RWPE2 (cell line): ENCODE measurements at regions not wholly inside any gene's neighbourhood (a gene's known extent, or its start where the extent isn't known, plus 50 kb on each side); places are given as distances from the start of the nearest gene placed in this dataset.

Experiments
- ATAC-seq: fragments of 200-7000 bp; cut with Tn5 transposase; 3 replicates; pipeline ENCODE4 v1.9.1; 2021; ENCODE audit warnings: low read depth
- DNase-seq: peaks from one replicate; pipeline ENCODE4 v3.0.0-alpha.2; 2020; ENCODE audit warnings: low spot score
- H3K27ac ChIP-seq: fragments of 450-650 bp; 2 replicates; pipeline ENCODE4 v1.5.1; 2017; ENCODE audit warnings: mild to moderate bottlenecking; ENCODE audit not compliant: poor library complexity, severe bottlenecking
- H3K27me3 ChIP-seq: fragments of 250-450 bp; sonication (Bioruptor Pico); 2 replicates; pipeline ENCODE4 v1.5.1; 2021; ENCODE audit warnings: mild to moderate bottlenecking, moderate library complexity; ENCODE audit not compliant: insufficient read depth, poor library complexity, severe bottlenecking
- H3K36me3 ChIP-seq: fragments of 250-450 bp; sonication (Bioruptor Pico); 2 replicates; pipeline ENCODE4 v1.5.1; 2020; ENCODE audit warnings: low read depth, mild to moderate bottlenecking, moderate library complexity
- H3K4me1 ChIP-seq: fragments of 250-450 bp; sonication (Bioruptor Pico); 2 replicates; pipeline ENCODE4 v1.5.1; 2021; ENCODE audit warnings: mild to moderate bottlenecking, moderate library complexity; ENCODE audit not compliant: insufficient read depth, poor library complexity, severe bottlenecking
- H3K4me3 ChIP-seq: fragments of 250-450 bp; sonication (Bioruptor Pico); 2 replicates; pipeline ENCODE4 v1.5.1; 2021; ENCODE audit warnings: mild to moderate bottlenecking, moderate library complexity; ENCODE audit not compliant: severe bottlenecking
- H3K9me3 ChIP-seq: fragments of 250-450 bp; sonication (Bioruptor Pico); 2 replicates; pipeline ENCODE4 v1.5.1; 2021; ENCODE audit warnings: mild to moderate bottlenecking, moderate library complexity; ENCODE audit not compliant: severe bottlenecking
- TF ChIP-seq, protein P1 (sequence below): fragments of 450-650 bp; IDR thresholded peaks from one replicate; pipeline ENCODE4 v1.5.1; 2017; ENCODE audit warnings: mild to moderate bottlenecking, moderate library complexity; ENCODE audit not compliant: poor library complexity, severe bottlenecking

DNA sequence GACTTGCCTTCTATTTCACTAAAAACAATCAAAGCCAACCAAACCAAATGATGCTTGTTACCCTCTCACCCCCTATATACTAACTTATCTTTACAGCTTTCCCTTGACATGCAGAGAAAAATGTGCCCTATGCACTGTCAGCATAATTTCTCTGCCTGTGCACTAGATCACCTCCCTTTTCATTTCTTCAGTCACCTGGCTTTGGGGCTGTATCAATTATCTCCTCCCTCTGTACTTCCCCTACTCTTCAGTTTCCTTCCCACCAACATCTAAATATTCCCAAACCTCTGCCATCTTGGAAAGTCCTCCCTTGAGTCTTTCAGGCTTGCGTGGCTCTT, 103.5 kb upstream of the TAPT1 start:
- TF ChIP-seq, protein P1, sequence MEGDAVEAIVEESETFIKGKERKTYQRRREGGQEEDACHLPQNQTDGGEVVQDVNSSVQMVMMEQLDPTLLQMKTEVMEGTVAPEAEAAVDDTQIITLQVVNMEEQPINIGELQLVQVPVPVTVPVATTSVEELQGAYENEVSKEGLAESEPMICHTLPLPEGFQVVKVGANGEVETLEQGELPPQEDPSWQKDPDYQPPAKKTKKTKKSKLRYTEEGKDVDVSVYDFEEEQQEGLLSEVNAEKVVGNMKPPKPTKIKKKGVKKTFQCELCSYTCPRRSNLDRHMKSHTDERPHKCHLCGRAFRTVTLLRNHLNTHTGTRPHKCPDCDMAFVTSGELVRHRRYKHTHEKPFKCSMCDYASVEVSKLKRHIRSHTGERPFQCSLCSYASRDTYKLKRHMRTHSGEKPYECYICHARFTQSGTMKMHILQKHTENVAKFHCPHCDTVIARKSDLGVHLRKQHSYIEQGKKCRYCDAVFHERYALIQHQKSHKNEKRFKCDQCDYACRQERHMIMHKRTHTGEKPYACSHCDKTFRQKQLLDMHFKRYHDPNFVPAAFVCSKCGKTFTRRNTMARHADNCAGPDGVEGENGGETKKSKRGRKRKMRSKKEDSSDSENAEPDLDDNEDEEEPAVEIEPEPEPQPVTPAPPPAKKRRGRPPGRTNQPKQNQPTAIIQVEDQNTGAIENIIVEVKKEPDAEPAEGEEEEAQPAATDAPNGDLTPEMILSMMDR, result no peak
- no peak overlapping the region for H3K4me3 ChIP-seq
- H3K9me3 ChIP-seq, result no peaks in the 10 kb centered on the region
- peaks cover 12% of the 10 kb centered on the region for H3K27me3 ChIP-seq
- H3K4me1 ChIP-seq, result no peaks in the 10 kb centered on the region
- H3K36me3 ChIP-seq, result no peaks in the 10 kb centered on the region
- no peak for ATAC-seq
- no peak for DNase-seq
- no peak overlapping the region for H3K27ac ChIP-seq

DNA sequence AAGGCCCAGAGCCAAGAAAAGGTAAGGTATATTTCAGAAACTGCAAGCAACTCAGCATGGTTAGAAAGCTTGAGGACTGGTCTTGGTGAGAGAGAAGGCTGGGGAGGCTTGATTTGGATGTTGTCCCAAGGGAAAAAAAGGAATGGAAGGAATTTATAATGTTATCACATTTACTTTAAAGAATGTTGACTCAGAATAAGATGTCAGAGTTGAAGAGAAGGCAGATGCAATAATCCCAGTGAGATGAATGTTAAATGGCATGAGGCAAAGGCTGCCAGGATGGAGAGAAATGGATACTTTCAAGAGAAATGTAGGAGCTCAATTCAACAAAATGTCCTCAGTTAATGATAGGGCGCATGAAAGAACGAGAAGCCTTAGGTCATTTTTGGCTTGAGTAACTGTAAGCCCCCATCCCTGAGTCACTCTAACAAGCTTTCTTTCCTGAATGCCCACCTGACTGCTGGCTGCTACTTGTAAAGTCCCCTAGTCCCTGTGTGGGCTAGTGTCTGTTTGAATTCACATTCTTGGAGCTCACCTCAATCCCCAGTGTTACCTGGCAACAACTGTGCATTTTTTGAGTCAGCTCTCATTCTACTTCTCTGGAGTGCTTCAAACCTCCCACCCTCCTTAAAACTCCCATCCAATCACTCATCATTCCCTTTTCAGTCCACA, 103.0 kb upstream of the TAPT1 start:
- no peaks in the 10 kb centered on the region for H3K9me3 ChIP-seq
- H3K27ac ChIP-seq, result no peak overlapping the region
- ATAC-seq, result no peak
- DNase-seq, result no peak
- peaks cover 12% of the 10 kb centered on the region for H3K27me3 ChIP-seq
- TF ChIP-seq, protein P1, result no peak
- H3K4me1 ChIP-seq, result no peaks in the 10 kb centered on the region
- no peak overlapping the region for H3K4me3 ChIP-seq
- H3K36me3 ChIP-seq, result no peaks in the 10 kb centered on the region

DNA sequence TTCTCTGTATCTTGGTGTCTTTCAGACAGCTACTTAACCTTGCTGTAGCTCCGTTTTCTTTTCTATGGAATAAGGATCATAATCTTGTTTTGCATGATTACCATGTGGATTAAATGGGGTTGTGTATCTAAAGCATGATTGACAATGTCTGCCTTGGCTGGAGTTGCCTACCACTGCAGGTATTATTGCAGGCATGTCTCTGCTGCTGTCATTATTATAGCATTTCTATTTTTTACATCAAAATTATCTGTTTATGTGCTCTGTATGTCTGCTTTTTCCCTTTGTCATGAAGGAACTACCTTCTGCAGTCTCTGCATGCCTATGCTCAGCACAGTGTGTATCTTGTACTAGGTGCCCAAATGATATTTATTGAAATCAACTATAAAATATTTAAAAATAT, 95.9 kb upstream of the TAPT1 start:
- TF ChIP-seq, protein P1, result no peak
- Histone ChIP-seq H3K4me1 (no peaks in the 10 kb centered on the region), H3K4me3 (no peak overlapping the region), H3K27ac (no peak overlapping the region), H3K9me3 (no peaks in the 10 kb centered on the region), H3K27me3 (no peaks in the 10 kb centered on the region), H3K36me3 (no peaks in the 10 kb centered on the region)
- DNase-seq, result no peak
- no peak for ATAC-seq

DNA sequence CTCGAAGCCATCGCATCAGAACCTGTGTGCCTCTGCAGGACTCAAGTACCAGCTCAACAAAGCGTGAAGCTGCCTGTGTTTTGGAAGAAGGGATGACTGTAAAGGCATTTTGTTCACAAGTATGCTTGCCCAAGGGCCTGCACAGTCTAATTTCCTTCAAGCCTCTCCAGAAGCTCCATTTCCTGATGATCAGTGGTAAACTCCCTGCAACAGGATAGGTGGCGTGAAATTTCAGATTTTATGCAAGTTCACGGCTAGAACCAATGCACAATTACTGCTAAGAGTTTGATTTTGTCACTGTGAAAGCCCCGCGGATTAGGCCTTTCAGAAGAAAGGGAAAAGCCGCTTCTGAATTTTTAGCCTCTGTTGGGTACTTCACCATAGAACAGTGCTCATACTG, 89.2 kb upstream of the TAPT1 start:
- Histone ChIP-seq H3K27ac (no peak overlapping the region), H3K36me3 (no peaks in the 10 kb centered on the region), H3K4me1 (no peaks in the 10 kb centered on the region), H3K9me3 (no peaks in the 10 kb centered on the region), H3K4me3 (no peak overlapping the region), H3K27me3 (no peaks in the 10 kb centered on the region)
- TF ChIP-seq, protein P1, result no peak
- DNase-seq (no peak), ATAC-seq (no peak)

DNA sequence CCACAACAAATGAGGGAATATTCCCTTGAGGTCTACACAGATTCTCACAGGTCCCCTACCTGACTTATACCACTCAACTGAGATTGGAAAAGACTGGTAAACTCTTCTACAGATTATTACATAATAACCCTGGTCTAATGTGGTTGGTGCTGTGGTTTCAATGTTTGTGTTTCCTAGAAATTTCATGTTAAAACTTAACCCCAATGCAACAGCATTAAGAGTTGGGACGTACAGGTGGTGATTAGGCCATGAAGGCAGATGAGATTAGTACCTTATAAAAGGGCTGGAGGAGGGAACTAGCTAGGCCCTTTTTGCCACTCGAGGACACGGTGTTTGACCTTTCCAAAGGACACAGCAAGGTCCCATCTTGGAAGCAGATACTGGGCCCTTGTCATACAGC, 84.3 kb upstream of the TAPT1 start:
- ATAC-seq, result no peak
- Histone ChIP-seq H3K27me3 (no peaks in the 10 kb centered on the region), H3K4me3 (no peak overlapping the region), H3K9me3 (no peaks in the 10 kb centered on the region), H3K36me3 (no peaks in the 10 kb centered on the region), H3K4me1 (no peaks in the 10 kb centered on the region), H3K27ac (no peak overlapping the region)
- no peak for DNase-seq
- TF ChIP-seq, protein P1, result no peak
